SKM-1 treated with dmso at 0.1 percent for 144 hours (cell line): ENCODE measurements at regions not wholly inside any gene's neighbourhood (a gene's known extent, or its start where the extent isn't known, plus 50 kb on each side); places are given as distances from the start of the nearest gene placed in this dataset.
"Not testable (repeated sequence)": the region's sequence is repeated elsewhere in the genome, so short reads cannot be mapped to it uniquely, and the experiment has no call there.

ENCODE experiments used
- DNase-seq: peaks from one replicate; lab custom pipeline; 2025; ENCODE audit not compliant: unreplicated experiment; lab: John Stamatoyannopoulos, UW

DNA sequence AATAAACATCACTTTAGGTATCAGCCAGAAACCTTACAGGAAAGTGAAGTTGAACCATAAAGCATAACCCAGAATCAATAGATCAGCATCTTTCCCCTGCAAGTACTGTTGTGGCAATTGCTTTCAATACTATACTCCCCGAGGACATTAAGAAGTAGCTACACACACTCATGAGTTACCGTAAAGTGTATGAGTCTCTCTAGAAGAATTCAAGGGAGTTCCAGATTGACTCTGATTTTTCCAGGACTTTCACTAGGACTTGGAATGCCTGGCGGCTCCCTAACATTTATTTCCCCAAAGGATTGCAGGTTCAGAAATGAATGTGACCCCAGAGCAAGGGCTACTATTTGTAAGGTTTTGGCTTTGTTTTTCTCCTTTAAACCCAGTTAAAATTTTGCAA, 465.4 kb upstream of the MDGA2 start:
- DNase-seq, result no peak

DNA sequence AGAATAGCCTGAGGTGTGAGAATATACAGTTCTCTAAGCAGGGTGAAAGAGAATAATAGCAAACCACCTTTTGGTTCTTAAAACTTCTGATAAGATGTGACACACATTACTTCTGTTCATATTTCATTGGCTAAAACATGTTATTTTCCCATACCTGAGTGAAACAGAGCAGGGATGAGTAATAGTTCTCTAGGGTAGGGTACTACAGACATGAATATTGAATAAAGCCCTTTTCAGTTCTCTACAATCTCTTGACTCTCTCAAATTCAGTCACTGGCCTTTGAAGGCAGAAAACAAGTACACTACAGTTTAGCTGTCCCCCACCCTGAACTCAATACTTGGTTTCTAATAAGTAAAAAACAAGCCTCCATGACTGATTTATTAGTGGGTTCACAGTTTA, 454.1 kb upstream of the MDGA2 start:
- no peak for DNase-seq

- DNase-seq, result no peak
These were observed 452.3 kb upstream of the MDGA2 start for GRCh38 chr14:48127674-48128073.

GRCh38 chr14:48125654-48126053, 450.2 kb upstream of the MDGA2 start:
- no peak for DNase-seq

DNA sequence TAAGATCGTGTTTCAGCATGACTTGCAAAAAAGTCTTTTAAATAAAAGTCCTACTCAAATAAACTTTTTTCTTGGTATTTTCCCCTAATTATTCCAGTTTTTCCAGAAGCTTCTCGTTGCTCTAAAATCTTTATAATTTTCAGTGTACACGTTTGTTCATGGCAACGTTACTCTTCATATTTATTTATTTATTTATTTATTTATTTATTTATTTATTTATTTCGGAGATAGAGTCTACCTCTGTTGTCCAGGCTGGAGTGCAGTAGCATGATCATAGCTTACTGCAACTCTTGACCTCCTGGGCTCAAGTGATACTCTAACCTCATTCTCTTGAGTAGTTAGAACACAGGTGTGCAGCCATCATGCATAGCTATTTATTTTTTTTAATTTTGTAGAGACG, 438.3 kb upstream of the MDGA2 start:
- no peak for DNase-seq

- no peak for DNase-seq
These were observed 435.7 kb upstream of the MDGA2 start for GRCh38 chr14:48111151-48111550.

DNA sequence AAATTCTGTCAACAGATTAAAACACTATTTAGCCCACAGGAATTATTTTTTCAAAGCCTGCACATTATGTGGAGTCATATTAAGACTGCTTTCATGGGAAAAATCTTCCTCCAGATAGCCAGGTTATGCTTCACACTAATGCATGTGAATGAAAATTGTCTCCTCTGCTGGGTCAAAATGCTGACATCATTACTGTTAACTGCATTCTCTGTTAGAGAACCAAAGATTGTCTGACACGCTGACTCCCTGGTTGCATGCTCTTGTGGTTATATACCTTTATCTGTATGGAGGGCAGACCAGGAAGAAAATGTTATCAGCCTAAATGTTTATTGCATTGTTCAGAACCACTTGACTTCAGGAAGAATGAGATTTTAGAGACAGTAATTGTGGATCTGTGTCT, 432.2 kb upstream of the MDGA2 start:
- no peak for DNase-seq

- DNase-seq, result no peak
These were observed 421.5 kb upstream of the MDGA2 start for GRCh38 chr14:48096897-48097296.

DNA sequence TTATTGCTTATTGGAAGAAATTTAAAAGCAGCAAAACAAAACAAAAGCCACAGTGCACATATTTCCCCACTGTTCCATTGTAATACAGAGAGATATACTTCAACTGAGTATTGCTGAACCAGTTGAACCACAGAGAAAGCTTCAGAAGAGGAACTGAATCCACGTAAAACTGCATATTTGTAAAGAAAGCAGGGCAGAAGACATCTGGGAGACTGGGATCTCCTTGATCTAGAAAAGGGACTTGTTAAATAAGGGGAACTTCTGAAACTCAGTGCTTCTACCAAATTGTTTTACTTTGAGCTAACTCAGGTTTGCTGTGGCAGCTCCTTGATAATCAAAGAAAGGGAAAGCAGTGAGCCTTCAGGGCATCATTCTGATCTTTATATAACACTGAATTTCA, 411.1 kb upstream of the MDGA2 start:
- DNase-seq, result no peak

DNA sequence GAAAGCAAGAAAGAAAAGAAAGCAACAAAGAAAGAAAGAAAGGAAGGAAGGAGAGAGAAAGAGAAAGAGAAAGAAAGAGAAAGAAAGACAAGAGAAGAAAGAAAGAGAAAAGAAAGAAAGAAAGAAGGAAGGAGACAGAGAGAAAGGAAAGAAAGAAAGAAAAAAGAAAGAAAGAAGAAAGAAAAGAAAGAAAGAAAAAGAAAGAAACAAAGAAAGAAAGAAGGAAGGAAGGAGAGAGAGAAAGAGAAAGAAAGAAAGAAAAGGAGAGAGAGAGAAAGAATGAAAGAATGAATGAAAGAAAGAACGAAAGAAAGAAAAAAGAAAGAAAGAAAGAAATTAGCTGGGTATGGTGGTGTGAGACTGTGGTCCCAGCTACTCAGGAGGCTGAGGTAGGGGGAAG, 400.1 kb upstream of the MDGA2 start:
- DNase-seq, result no peak

GRCh38 chr14:48052973-48053372, 377.6 kb upstream of the MDGA2 start:
- DNase-seq, result no peak

DNA sequence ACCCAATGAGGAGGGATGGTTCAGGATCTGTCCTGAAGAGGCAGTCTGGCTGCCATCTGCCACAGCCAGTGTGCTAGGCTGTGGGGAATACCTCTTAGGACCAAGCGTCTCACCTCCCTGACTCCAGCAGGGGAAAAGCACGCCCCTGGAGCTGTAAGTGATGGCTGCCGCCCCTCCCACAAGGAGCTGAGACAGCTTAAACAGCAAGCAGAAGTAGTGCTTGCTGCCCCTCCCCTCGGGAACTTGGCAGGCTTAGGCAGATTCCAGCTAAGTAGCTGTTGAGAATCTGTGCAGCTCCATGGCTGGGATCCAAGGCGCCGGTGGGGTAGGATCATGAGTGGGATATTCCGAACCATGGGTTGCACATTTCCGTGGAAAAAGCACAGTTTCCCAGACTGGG, 360.4 kb upstream of the MDGA2 start:
- no peak for DNase-seq

GRCh38 chr14:48027115-48027514, 351.7 kb upstream of the MDGA2 start:
- no peak for DNase-seq

DNA sequence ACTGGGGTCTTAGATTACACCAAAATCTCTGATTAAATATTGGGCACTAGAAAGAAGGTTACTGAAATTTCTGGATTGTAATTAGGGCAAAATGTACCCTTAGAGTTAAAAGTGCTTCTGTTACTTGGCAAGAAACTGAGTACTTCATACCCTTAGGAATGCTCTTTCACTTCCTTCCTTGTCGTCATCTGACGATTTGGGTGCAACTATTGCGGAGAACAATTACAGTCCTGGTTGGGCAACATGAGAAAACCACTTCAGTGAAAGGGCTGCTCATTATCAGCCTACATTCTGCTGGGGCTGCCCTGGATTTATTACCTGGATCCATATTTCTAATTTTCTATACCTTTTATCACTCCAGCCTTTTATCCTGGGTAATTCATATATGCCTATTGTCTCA, 348.5 kb upstream of the MDGA2 start:
- no peak for DNase-seq

- not testable (repeated sequence) for DNase-seq
These were observed 336.1 kb upstream of the MDGA2 start for GRCh38 chr14:48011484-48011883.

DNA sequence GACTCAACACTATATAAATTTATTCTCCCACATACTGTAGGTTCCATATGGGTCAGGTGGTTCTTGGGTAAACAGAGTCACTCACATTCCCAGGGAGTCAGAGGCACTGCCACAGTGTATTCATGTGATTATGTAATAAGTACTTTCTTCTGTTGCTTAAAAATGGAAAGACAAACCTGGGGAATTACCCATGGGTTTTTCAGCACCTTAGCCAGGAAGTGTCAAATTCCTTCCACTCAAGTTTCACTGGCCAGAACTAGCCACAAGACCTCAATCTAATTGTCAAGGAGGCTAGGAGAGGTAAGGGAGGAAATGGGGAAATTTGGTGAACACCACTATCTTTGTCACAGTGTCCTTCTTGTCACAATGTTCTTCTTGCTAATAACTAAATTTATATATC, 333.2 kb upstream of the MDGA2 start:
- DNase-seq, result no peak

- no peak for DNase-seq
These were observed 330.6 kb upstream of the MDGA2 start for GRCh38 chr14:48005986-48006385.

DNA sequence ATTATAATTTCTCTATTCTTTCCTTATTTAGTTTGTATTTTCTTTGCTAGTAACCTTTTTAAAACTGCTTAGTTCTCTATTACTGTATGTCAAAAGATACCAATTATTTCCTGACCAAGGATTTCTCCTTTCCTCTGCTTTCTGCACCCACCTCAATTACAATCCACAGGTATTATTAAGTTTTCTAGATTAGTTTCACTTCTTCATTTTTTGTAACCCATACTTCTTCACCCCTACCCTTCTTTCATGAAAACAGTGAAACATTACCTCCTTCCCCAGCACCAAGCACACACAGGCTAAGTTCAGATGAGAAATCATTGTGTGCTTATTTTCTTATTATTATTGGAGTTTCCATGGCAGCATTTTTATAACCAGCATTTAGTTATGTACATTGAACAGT, 318.5 kb upstream of the MDGA2 start:
- no peak for DNase-seq

- no peak for DNase-seq
These were observed 312.8 kb upstream of the MDGA2 start for GRCh38 chr14:47988175-47988574.

- DNase-seq, result no peak
These were observed 303.5 kb upstream of the MDGA2 start for GRCh38 chr14:47978871-47979270.

DNA sequence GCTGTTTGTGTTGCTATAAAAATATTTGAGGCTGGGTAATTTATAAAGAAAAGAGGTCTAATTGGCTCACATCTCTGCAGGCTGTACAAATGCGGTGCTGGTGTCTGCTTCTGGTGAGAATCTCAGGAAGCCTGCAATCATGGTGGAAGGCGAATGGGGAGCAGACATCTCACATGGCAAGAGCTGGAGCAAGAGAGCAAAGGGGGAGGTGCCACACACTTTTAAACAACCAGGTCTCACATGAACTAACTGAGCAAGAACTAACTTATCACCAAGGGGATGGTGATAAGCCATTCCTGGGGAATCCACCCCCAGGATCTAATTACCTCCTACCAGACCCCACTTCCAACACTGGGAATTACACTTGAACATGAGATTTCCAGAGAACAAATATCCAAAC, 300.7 kb upstream of the MDGA2 start:
- no peak for DNase-seq

DNA sequence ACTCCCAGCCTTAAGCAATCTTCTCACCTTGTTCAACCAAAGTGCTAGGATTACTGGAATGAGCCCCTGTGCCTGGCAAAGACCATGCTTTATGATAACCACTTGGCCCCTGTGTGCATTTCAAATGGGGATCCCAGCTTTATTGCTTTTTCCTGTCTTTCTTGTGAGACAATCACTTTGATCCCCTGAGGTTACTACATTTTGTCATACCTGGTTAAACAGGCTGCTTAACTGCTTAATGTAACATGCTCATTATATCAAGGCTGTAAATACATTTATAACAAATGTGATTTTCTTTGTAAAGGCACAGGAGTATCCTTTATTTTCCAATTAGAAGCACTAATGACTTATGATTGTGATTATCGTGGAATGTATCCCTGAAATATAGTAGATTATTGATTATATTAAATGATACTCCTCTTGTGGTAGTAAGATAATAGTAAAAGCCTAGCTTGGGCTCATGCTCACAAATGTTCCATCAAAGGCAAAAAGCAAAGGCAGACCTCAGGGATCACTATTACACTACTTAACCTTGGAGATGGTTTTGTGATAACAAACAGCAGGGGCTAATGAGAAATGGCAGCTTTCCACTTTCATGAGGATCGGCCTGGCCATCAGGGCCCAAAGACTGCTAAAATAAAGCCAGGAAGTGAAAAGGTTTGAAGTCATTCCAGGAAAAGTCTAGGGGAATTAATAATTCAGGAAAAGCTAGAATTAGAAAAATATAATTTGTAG, 290.8 kb upstream of the MDGA2 start:
- no peak for DNase-seq

- DNase-seq, result no peak
These were observed 286.2 kb upstream of the MDGA2 start for GRCh38 chr14:47961634-47962033.
